ENCODE measurements at regions not wholly inside any gene's neighbourhood (a gene's known extent, or its start where the extent isn't known, plus 50 kb on each side); places are given as distances from the start of the nearest gene placed in this dataset.
A peak's percentile ranks its signal among the peaks of the same experiment; 100 is the strongest.

- DNase-seq (ENCODE audit: low spot score) = no peak
Observed at GRCh38 chr2:195606179-195606578, 50.8 kb upstream of the SLC39A10 start.

- no peak for DNase-seq (ENCODE audit: low spot score)
Observed at GRCh38 chr2:195604706-195605105, 52.3 kb upstream of the SLC39A10 start.

- no peak for DNase-seq (ENCODE audit: low spot score)
Observed at GRCh38 chr2:195603998-195604397, 53.0 kb upstream of the SLC39A10 start.

GRCh38 chr2:195603408-195603807 lies 53.6 kb upstream of the SLC39A10 start:
- DNase-seq (ENCODE audit: low spot score) = no peak

- no peak for DNase-seq (ENCODE audit: low spot score)
Observed at GRCh38 chr2:195602687-195603086, 54.3 kb upstream of the SLC39A10 start.

GRCh38 chr2:195601361-195601760 lies 55.7 kb upstream of the SLC39A10 start:
- no peak for DNase-seq (ENCODE audit: low spot score)

GRCh38 chr2:195600778-195601177 lies 56.2 kb upstream of the SLC39A10 start:
- no peak for DNase-seq (ENCODE audit: low spot score)

- DNase-seq (ENCODE audit: low spot score) = no peak
Observed at GRCh38 chr2:195596840-195597239, 60.2 kb upstream of the SLC39A10 start.

GRCh38 chr2:195595825-195596224 lies 61.2 kb upstream of the SLC39A10 start:
- DNase-seq (ENCODE audit: low spot score) = no peak

GRCh38 chr2:195594919-195595694 lies 61.9 kb upstream of the SLC39A10 start:
- peak; percentile 10 for DNase-seq (ENCODE audit: low spot score)

GRCh38 chr2:195594248-195594647 lies 62.8 kb upstream of the SLC39A10 start:
- no peak for DNase-seq (ENCODE audit: low spot score)

- no peak for DNase-seq (ENCODE audit: low spot score)
Observed at GRCh38 chr2:195592105-195592504, 64.9 kb upstream of the SLC39A10 start.

- no peak for DNase-seq (ENCODE audit: low spot score)
Observed at GRCh38 chr2:195590861-195591205, 66.2 kb upstream of the SLC39A10 start.

GRCh38 chr2:195590199-195590860 lies 66.7 kb upstream of the SLC39A10 start:
- no peak for DNase-seq (ENCODE audit: low spot score)

- no peak for DNase-seq (ENCODE audit: low spot score)
Observed at GRCh38 chr2:195587966-195588365, 69.1 kb upstream of the SLC39A10 start.

- DNase-seq (ENCODE audit: low spot score) = no peak
Observed at GRCh38 chr2:195586062-195586714, 70.8 kb upstream of the SLC39A10 start.

- no peak for DNase-seq (ENCODE audit: low spot score)
Observed at GRCh38 chr2:195582188-195582587, 74.8 kb upstream of the SLC39A10 start.

GRCh38 chr2:195579776-195580555 lies 77.1 kb upstream of the SLC39A10 start:
- no peak for DNase-seq (ENCODE audit: low spot score)

- no peak for DNase-seq (ENCODE audit: low spot score)
Observed at GRCh38 chr2:195575879-195576401, 81.1 kb upstream of the SLC39A10 start.

GRCh38 chr2:195575016-195575415 lies 82.0 kb upstream of the SLC39A10 start:
- no peak for DNase-seq (ENCODE audit: low spot score)

- DNase-seq (ENCODE audit: low spot score) = no peak
Observed at GRCh38 chr2:195574312-195574711, 82.7 kb upstream of the SLC39A10 start.

Measured in hematopoietic multipotent progenitor cell treated with erythropoietin and hydrocortisone succinate and interleukin-3 and kit ligand, for 15 days (in vitro differentiated cells).